ENCODE measurements at regions not wholly inside any gene's neighbourhood (a gene's known extent, or its start where the extent isn't known, plus 50 kb on each side); places are given as distances from the start of the nearest gene placed in this dataset.

GRCh38 chr7:68507668-68508067 lies 1090.6 kb upstream of the AUTS2 start:
- TF ChIP-seq, protein P1, sequence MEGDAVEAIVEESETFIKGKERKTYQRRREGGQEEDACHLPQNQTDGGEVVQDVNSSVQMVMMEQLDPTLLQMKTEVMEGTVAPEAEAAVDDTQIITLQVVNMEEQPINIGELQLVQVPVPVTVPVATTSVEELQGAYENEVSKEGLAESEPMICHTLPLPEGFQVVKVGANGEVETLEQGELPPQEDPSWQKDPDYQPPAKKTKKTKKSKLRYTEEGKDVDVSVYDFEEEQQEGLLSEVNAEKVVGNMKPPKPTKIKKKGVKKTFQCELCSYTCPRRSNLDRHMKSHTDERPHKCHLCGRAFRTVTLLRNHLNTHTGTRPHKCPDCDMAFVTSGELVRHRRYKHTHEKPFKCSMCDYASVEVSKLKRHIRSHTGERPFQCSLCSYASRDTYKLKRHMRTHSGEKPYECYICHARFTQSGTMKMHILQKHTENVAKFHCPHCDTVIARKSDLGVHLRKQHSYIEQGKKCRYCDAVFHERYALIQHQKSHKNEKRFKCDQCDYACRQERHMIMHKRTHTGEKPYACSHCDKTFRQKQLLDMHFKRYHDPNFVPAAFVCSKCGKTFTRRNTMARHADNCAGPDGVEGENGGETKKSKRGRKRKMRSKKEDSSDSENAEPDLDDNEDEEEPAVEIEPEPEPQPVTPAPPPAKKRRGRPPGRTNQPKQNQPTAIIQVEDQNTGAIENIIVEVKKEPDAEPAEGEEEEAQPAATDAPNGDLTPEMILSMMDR (IDR thresholded peaks at IDR 0.05): no peak

DNA sequence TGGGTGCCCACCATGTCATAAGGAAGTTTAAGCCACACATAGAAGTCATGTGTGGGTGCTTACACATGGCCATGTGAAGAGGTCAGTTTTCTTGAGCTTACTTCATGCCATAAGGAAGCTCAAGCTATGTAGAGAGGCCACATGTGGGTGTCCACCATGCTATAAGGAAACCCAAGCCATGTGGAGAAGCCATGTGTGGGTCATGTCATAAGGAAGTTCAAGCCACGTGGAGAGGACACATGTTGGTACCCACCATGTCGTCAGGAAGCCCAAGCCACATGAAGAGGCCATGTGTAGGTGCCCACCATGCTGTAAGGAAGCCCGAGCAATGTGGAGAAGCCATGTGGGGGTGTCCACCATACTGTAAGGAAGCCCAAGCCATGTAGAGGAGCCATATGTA lies 1089.2 kb upstream of the AUTS2 start:
- TF ChIP-seq, protein P1 (IDR thresholded peaks at IDR 0.05): no peak

GRCh38 chr7:68509603-68510002 lies 1088.7 kb upstream of the AUTS2 start:
- TF ChIP-seq, protein P1 (IDR thresholded peaks at IDR 0.05): no peak

GRCh38 chr7:68511281-68511680 lies 1087.0 kb upstream of the AUTS2 start:
- TF ChIP-seq, protein P1 (IDR thresholded peaks at IDR 0.05): no peak

DNA sequence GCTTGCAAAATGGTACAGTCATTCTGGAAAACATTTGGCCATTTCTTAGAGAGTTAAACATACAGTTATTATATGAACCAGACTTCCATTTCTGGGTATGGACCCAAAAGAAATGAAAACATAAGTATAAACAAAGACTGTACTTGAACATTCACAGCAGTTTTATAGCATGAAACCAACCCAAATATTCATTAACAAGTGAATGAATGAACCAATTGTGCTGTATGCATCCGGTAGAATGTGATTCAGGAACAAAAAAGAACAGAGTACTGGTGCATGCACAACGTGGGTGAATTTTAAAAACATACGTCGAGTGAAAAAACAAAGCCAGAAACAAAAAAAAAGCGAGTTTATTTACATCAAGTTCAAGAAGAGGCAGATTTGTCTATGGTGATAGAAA lies 1085.8 kb upstream of the AUTS2 start:
- TF ChIP-seq, protein P1 (IDR thresholded peaks at IDR 0.05): no peak

DNA sequence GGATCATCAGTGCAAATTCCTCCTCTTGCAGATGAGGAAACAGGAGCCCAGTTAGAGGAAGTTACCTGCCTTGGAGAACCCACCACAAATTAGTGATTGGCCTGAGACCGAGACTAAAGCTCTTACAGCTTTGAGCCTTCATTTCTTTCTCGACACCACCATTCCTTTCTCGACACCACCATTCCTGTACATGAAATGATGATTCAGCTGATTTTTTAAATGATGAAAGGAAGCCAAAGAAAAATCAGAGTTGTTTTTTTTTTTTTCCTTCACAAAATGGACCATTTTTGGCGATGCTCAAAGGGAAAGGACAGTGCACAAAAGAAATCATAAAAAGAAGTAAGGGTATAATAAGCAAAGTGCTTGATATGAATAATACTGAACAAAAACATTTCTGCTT lies 1080.2 kb upstream of the AUTS2 start:
- TF ChIP-seq, protein P1 (IDR thresholded peaks at IDR 0.05): no peak

- TF ChIP-seq, protein P1 (IDR thresholded peaks at IDR 0.05): no peak
Measured at GRCh38 chr7:68524126-68524525, 1074.1 kb upstream of the AUTS2 start.

- TF ChIP-seq, protein P1 (IDR thresholded peaks at IDR 0.05): no peak
Measured at GRCh38 chr7:68529221-68529620, 1069.1 kb upstream of the AUTS2 start.
